GM21786 (cell line): ENCODE measurements at regions not wholly inside any gene's neighbourhood (a gene's known extent, or its start where the extent isn't known, plus 50 kb on each side); places are given as distances from the start of the nearest gene placed in this dataset.

Source experiments
- ATAC-seq: cut with Tn5 transposase; IDR thresholded peaks from one replicate; pipeline ENCODE4 v1.9.1; 2021; ENCODE audit not compliant: unreplicated experiment

- ATAC-seq, result no peak
Observed at GRCh38 chr3:161555320-161555719, 58.7 kb downstream of the OTOL1 start.

GRCh38 chr3:161556533-161556932, 59.9 kb downstream of the OTOL1 start:
- ATAC-seq, result no peak

GRCh38 chr3:161556941-161557340, 60.3 kb downstream of the OTOL1 start:
- no peak for ATAC-seq

- no peak for ATAC-seq
Observed at GRCh38 chr3:161557445-161558150, 61.0 kb downstream of the OTOL1 start.

GRCh38 chr3:161558236-161558635, 61.6 kb downstream of the OTOL1 start:
- ATAC-seq, result no peak

- no peak for ATAC-seq
Observed at GRCh38 chr3:161559177-161559998, 62.8 kb downstream of the OTOL1 start.

- no peak for ATAC-seq
Observed at GRCh38 chr3:161560008-161560637, 63.5 kb downstream of the OTOL1 start.

- ATAC-seq, result no peak
Observed at GRCh38 chr3:161567577-161568361, 71.2 kb downstream of the OTOL1 start.

- no peak for ATAC-seq
Observed at GRCh38 chr3:161568671-161569070, 72.1 kb downstream of the OTOL1 start.

GRCh38 chr3:161571951-161572350, 75.3 kb downstream of the OTOL1 start:
- no peak for ATAC-seq

GRCh38 chr3:161573136-161573535, 76.5 kb downstream of the OTOL1 start:
- ATAC-seq, result no peak

- no peak for ATAC-seq
Observed at GRCh38 chr3:161575901-161576300, 79.3 kb downstream of the OTOL1 start.

- no peak for ATAC-seq
Observed at GRCh38 chr3:161576311-161576710, 79.7 kb downstream of the OTOL1 start.

- no peak for ATAC-seq
Observed at GRCh38 chr3:161576714-161577510, 80.3 kb downstream of the OTOL1 start.

- no peak for ATAC-seq
Observed at GRCh38 chr3:161577662-161578061, 81.1 kb downstream of the OTOL1 start.

GRCh38 chr3:161579395-161580126, 83.0 kb downstream of the OTOL1 start:
- ATAC-seq, result no peak

GRCh38 chr3:161585922-161586321, 89.3 kb downstream of the OTOL1 start:
- no peak for ATAC-seq

- no peak for ATAC-seq
Observed at GRCh38 chr3:161586556-161587235, 90.1 kb downstream of the OTOL1 start.

- no peak for ATAC-seq
Observed at GRCh38 chr3:161598639-161599038, 102.0 kb downstream of the OTOL1 start.
